ENCODE measurements at regions not wholly inside any gene's neighbourhood (a gene's known extent, or its start where the extent isn't known, plus 50 kb on each side); places are given as distances from the start of the nearest gene placed in this dataset.

GRCh38 chr11:97742717-97743116 lies 1278.0 kb upstream of the CNTN5 start:
- no peak for DNase-seq (ENCODE audit: low read depth, low spot score)
- no peak overlapping the region for H3K4me3 ChIP-seq (ENCODE audit: control insufficient read depth in 2 of 3, extremely low read depth in 1 of 3, insufficient read depth in 2 of 3, low read depth in 1 of 3, low read length in 3 of 3)
- no peaks in the 10 kb centered on the region for H3K27me3 ChIP-seq (ENCODE audit: control insufficient read depth, extremely low read depth, insufficient read depth, low read length)
- no peak for TF ChIP-seq CTCF (optimal IDR thresholded peaks at IDR 0.05 in 1 of 3, IDR thresholded peaks at IDR 0.05 in 1 of 3, conservative IDR thresholded peaks at IDR 0.05 in 1 of 3; ENCODE audit: extremely low read depth in 1 of 3, insufficient read depth in 2 of 3, low read length in 3 of 3)
- no peak for TF ChIP-seq EZH2 (IDR thresholded peaks at IDR 0.05; ENCODE audit: low read length)
- H4K20me1 ChIP-seq (ENCODE audit: control insufficient read depth, extremely low read depth, insufficient read depth, low read length) = no peaks in the 10 kb centered on the region
- H3K27ac ChIP-seq (ENCODE audit: control insufficient read depth, insufficient read depth, low read length) = no peak overlapping the region
- FAIRE-seq = no peak
- no peak overlapping the region for H3K9ac ChIP-seq (ENCODE audit: control insufficient read depth, extremely low read depth, insufficient read depth, low read length)
- dilution Hi-C loops (cut with MboI; ENCODE audit: extremely low pct_ligation_motif_present, low sequenced_read_pairs) = no loop called here
- no peaks in the 10 kb centered on the region for H3K4me1 ChIP-seq (ENCODE audit: control insufficient read depth, extremely low read depth, insufficient read depth, low read length)
- no peak overlapping the region for H2AFZ ChIP-seq (ENCODE audit: control insufficient read depth, low read length)
- H3K4me2 ChIP-seq (ENCODE audit: control insufficient read depth, extremely low read depth, insufficient read depth, low read depth, low read length) = no peak overlapping the region
- no peaks in the 10 kb centered on the region for H3K9me3 ChIP-seq (ENCODE audit: control insufficient read depth, low read depth, low read length)
- H3K9me1 ChIP-seq (ENCODE audit: control insufficient read depth, extremely low read depth, insufficient read depth, low read length) = no peaks in the 10 kb centered on the region
- H3K79me2 ChIP-seq (ENCODE audit: control insufficient read depth, insufficient read depth, low read length) = no peaks in the 10 kb centered on the region
- H3K36me3 ChIP-seq (ENCODE audit: control insufficient read depth in 2 of 2, extremely low read depth in 1 of 2, insufficient read depth in 2 of 2, low read length in 2 of 2) = no peaks in the 10 kb centered on the region

DNA sequence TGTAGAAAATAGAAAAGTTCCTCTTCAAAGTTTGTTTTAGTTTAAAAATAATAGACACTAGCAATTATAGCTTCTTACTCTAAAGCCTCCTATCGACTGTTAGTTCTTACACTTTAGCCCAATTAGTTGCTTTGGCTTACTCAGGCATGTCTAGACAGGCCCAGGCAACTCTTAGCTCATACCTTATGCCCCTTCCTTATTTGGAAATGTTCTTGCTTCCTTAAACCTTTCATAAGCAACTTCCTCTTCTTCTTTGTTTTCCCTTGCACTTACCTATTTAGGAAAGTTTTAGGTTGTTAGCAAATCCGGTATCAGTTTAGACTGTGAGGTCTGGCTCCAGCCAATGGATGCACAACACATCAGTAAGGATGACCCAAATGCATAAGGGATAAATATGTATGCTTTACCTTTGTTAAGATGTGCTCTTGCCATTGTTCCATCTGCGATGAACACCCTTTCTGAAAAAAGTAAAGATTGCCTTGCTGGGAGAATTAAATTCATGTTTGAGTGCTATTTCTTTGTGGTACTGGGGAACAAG lies 1277.5 kb upstream of the CNTN5 start:
- no peak overlapping the region for H2AFZ ChIP-seq (ENCODE audit: control insufficient read depth, low read length)

More for the DNA sequence above, 1277.5 kb upstream of the CNTN5 start:
- Histone ChIP-seq H4K20me1 (ENCODE audit: control insufficient read depth, extremely low read depth, insufficient read depth, low read length) (no peaks in the 10 kb centered on the region), H3K36me3 (ENCODE audit: control insufficient read depth in 2 of 2, extremely low read depth in 1 of 2, insufficient read depth in 2 of 2, low read length in 2 of 2) (no peaks in the 10 kb centered on the region), H3K9me1 (ENCODE audit: control insufficient read depth, extremely low read depth, insufficient read depth, low read length) (no peaks in the 10 kb centered on the region), H3K27ac (ENCODE audit: control insufficient read depth, insufficient read depth, low read length) (no peak overlapping the region), H3K4me3 (ENCODE audit: control insufficient read depth in 2 of 3, extremely low read depth in 1 of 3, insufficient read depth in 2 of 3, low read depth in 1 of 3, low read length in 3 of 3) (no peak overlapping the region), H3K9ac (ENCODE audit: control insufficient read depth, extremely low read depth, insufficient read depth, low read length) (no peak overlapping the region), H3K79me2 (ENCODE audit: control insufficient read depth, insufficient read depth, low read length) (no peaks in the 10 kb centered on the region), H3K4me1 (ENCODE audit: control insufficient read depth, extremely low read depth, insufficient read depth, low read length) (no peaks in the 10 kb centered on the region), H3K9me3 (ENCODE audit: control insufficient read depth, low read depth, low read length) (no peaks in the 10 kb centered on the region), H3K4me2 (ENCODE audit: control insufficient read depth, extremely low read depth, insufficient read depth, low read depth, low read length) (no peak overlapping the region), H3K27me3 (ENCODE audit: control insufficient read depth, extremely low read depth, insufficient read depth, low read length) (no peaks in the 10 kb centered on the region)
- DNase-seq (ENCODE audit: low read depth, low spot score) (no peak), FAIRE-seq (no peak)
- dilution Hi-C loops (cut with MboI; ENCODE audit: extremely low pct_ligation_motif_present, low sequenced_read_pairs) = no loop called here
- TF ChIP-seq EZH2 (IDR thresholded peaks at IDR 0.05; ENCODE audit: low read length) (no peak), CTCF (optimal IDR thresholded peaks at IDR 0.05 in 1 of 3, IDR thresholded peaks at IDR 0.05 in 1 of 3, conservative IDR thresholded peaks at IDR 0.05 in 1 of 3; ENCODE audit: extremely low read depth in 1 of 3, insufficient read depth in 2 of 3, low read length in 3 of 3) (no peak)
